ENCODE measurements at regions not wholly inside any gene's neighbourhood (a gene's known extent, or its start where the extent isn't known, plus 50 kb on each side); places are given as distances from the start of the nearest gene placed in this dataset.
"Not testable (repeated sequence)": the region's sequence is repeated elsewhere in the genome, so short reads cannot be mapped to it uniquely, and the experiment has no call there.

GRCh38 chr4:79176351-79176750, 149.5 kb downstream of the NAA11 start:
- DNase-seq (ENCODE audit: low read depth, low spot score), result no peak

GRCh38 chr4:79175716-79176115, 150.1 kb downstream of the NAA11 start:
- no peak for DNase-seq (ENCODE audit: low read depth, low spot score)

- DNase-seq (ENCODE audit: low read depth, low spot score), result no peak
Observed at GRCh38 chr4:79174490-79175252, 151.2 kb downstream of the NAA11 start.

DNA sequence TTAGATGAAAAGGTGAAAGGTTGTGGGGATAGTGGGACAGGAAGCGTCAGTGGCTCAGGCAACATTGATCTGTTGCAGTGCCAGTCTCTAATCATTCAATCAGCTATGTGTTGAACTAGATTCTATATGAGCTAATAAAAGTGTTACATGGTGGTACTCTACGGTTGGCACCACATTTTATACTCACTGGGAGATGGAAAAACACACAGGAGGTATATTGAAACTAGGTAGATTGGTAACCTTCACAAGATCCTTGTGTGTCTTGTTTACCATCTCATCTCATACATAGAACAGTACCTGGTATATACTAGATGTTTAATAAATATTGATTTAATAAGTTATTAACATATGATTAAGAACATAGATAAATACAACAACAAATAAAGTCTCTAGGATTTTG, 152.7 kb downstream of the NAA11 start:
- DNase-seq (ENCODE audit: low read depth, low spot score), result no peak

GRCh38 chr4:79170077-79170476, 155.8 kb downstream of the NAA11 start:
- DNase-seq (ENCODE audit: low read depth, low spot score), result no peak

DNA sequence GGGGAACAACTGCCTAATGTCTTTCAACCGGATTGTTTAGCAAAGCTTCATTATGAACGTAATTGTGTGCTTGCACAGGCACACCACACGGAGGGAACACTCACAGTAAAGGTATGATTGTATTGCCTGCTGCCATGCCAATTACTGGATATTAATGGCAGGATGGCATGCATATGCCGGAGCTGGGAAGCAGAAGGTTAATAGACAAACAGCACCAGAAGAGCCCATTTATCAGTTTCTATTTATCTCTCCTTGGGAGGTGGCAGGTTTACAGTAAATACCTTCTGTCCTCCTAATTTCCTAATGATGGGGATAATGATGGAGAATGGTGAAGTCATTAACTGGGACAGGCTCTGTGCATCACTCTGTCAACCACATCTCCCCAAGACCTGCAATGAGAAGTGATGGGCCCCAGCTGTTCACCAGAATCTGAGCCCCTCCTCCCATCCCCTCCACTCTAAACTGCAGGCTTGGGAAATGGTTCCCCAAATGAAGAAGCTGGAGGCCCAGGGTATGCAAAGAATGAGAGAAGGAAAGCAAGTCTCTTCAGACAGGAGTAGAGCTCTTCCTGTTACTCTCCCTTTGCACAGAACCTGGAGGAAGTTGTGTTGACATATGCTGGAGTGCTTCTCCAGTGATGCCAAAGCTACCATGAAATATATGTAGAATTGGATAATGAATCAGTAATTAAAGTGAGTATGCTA, 160.8 kb downstream of the NAA11 start:
- DNase-seq (ENCODE audit: low read depth, low spot score), result no peak

DNA sequence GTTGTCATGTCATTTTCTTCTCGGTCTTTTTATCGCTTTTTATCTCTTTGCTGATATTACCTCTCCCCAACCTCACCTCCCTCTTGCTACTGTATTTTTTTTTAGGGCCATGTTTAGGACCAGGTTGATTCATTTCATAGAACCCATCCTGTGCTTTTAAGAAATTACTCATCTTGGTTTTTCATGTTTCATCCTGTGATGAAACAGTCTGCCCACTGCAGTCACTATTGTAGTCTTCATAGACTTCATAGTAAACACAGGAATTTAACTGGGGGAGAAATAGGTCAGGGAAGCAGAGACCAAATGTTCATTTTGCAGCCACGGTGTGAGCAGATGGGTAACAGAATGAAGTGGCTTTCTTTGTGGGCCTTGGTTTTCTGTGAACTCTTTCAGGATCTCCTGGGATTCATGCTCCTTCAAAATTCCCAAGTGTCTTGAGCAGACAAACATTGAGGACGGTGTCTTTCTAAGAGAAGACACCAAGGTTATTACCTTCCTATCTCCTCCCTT, 161.8 kb downstream of the NAA11 start:
- DNase-seq (ENCODE audit: low read depth, low spot score), result no peak

DNA sequence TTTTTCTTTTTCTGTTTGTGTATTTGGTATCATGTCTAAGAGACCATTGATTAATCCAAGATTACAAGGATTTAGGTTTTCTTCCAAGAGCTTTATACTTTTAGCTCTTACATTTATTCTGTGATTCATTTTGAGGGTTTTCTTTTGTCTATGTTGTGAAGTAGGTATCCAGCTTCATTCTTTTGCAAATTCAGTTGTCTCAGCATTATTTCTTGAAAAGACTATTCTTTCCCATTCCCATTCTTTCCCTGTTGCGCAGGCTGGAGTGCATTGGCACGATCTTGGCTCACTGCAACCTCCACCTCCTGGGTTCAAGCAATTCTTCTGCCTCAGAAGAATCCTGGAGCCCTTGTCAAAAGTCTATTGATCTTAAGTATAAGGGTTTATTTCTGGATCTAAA, 164.9 kb downstream of the NAA11 start:
- DNase-seq (ENCODE audit: low read depth, low spot score), result no peak

DNA sequence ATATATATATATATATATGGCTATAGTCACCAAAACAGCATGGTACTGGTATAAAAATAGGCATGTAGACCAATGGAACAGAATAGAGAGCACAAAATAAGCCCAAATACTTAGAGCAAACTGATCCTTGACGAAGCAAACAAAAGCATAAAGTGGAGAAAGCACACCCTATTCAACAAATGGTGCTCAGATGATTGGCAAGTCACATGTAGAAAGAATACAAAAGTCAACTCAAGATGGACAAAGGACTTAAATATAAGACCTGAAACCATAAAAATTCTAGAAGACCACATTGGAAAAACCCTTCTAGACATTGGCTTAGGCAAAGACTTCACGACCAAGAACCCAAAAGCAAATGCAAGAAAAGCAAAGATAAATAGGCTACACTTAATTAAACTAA, 167.2 kb downstream of the NAA11 start:
- not testable (repeated sequence) for DNase-seq (ENCODE audit: low read depth, low spot score)

DNA sequence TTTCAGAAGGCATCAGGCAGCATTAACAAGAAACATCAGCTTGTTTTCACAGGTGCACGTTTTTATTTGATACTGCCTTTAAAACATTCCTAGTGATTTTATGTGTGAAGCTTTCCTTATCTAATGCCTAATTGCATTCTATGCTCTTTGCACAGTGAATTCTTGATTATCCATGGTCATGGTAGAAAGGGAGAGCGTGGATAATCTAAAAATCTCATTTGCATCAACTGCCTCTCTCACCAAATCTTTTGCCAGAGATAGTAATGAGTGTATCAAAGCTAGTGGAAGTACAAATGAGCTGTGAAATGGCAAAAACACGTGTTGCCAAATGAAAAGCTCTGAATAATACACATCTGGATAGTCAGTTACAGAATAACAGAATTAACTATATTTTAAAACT, 170.5 kb downstream of the NAA11 start:
- DNase-seq (ENCODE audit: low read depth, low spot score), result no peak

DNA sequence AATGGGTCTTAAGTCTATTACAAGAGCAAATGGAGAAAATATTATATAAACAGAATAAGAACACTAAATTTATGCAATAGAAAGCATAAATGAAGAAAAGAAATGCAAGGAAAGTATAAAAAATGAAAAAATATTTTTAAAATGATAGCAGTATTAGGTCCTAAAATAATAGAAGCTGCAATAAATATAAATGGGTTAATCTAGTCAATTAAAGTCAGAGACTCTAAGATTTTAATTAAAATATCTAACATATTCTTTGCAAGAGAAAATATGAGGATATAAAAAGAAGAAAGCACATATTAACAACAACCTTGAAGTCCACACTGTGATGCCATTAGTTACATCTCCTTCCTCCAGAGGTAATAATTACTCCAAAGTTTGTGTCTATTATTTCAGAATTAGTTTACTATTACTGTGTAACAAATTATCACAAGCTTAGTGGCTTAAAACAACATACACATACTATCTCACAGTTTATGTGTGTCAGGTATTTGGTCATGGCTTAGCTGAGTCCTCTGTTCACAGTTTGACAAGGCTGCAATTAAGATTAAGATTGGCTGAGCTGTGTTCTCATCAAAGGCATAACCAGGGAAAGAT, 174.9 kb downstream of the NAA11 start:
- DNase-seq (ENCODE audit: low read depth, low spot score), result no peak

DNA sequence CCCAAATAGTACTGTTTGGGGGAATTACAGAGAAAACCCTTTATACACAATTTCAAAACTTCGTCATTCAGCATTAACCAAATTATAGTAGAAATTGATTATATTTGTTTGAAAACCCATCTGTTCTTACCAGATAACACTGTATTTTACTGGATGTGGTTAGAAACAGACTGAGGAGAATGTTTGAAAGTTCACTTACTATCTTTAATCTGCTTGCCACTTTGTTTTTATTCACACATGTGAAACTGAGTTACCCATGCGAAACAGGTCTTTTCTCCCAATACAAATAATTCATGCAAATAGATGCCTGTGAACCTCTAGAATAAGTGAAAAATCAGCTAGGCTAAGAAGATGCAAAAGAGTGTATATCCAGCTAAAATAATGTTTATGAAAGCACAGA, 177.5 kb downstream of the NAA11 start:
- no peak for DNase-seq (ENCODE audit: low read depth, low spot score)

GRCh38 chr4:79147251-79147650, 178.6 kb downstream of the NAA11 start:
- DNase-seq (ENCODE audit: low read depth, low spot score), result no peak

GRCh38 chr4:79141530-79141929, 184.3 kb downstream of the NAA11 start:
- DNase-seq (ENCODE audit: low read depth, low spot score), result peak; percentile 5

DNA sequence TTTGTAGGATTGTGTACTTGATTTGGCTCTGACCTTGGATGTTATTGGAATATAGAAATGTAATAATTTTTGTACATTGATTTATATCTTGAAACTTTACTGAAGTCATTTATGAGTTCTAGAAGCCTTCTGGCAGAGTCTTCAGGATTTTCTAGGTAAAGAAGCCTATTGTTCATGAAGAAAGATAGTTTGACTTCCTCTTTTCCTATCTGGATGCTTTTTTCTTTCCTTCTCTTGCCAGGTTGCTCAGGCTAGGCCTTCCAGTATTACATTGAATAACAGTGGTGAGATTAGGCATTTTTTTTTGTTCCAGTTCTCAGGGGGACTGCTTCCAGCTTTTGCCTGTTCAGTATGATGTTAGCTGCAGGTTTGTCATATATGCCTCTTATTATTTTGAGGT, 191.1 kb downstream of the NAA11 start:
- no peak for DNase-seq (ENCODE audit: low read depth, low spot score)

- DNase-seq (ENCODE audit: low read depth, low spot score), result no peak
Observed at GRCh38 chr4:79132826-79133225, 193.0 kb downstream of the NAA11 start.

- no peak for DNase-seq (ENCODE audit: low read depth, low spot score)
Observed at GRCh38 chr4:79121875-79122358, 182.7 kb upstream of the PAQR3 start.

GRCh38 chr4:79121223-79121622, 182.0 kb upstream of the PAQR3 start:
- no peak for DNase-seq (ENCODE audit: low read depth, low spot score)

- not testable (repeated sequence) for DNase-seq (ENCODE audit: low read depth, low spot score)
Observed at GRCh38 chr4:79117051-79117450, 177.8 kb upstream of the PAQR3 start.

DNA sequence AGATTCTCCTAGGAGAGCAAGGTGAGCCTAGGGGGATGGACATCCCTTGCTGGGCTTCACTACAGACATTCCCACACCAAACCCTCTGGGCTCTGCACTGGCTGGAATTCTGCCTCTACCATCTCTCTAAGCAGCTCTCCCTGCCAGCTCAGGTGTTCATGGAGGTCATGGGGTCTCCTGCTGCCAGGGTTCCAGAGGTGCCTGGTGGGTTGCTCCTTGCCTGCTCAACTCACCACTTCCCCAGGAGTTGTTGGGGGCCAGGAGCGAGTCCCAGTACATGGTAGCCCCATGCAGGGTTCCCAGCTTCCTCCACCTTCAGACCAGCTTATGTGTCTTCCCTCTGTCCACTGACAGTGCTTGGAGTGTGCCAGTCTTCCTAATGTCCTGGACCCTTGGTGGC, 167.8 kb upstream of the PAQR3 start:
- no peak for DNase-seq (ENCODE audit: low read depth, low spot score)

- DNase-seq (ENCODE audit: low read depth, low spot score), result no peak
Observed at GRCh38 chr4:79088946-79089691, 149.9 kb upstream of the PAQR3 start.

DNA sequence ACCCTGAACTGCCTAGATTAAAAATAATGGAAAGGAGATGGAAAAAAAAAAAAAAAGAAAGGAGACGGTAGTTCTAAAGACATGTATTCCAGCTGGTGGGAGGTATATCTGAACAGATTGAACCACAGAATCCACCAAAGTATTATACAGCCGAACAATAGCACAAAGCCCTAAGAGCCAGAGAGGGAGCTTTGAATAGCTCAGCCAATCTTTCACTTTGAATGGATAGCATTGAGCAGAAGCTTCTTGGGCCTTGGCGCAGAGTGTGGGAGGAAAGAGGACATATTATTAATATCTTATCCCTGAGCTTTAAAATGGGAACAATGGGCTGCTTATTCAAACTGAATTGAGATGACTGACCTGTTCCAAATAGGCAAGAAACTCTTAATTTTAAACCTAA, 147.8 kb upstream of the PAQR3 start:
- no peak for DNase-seq (ENCODE audit: low read depth, low spot score)
